ENCODE measurements at regions not wholly inside any gene's neighbourhood (a gene's known extent, or its start where the extent isn't known, plus 50 kb on each side); places are given as distances from the start of the nearest gene placed in this dataset.

GRCh38 chr20:4548552-4548951 is 137.7 kb upstream of the PRNP start:
- Mint-ChIP-seq H3K36me3 (peaks cover 0 to 5% of the 10 kb centered on the region in 2 donors), H3K27me3 (peaks cover 26 to 60% (median 55%) of the 10 kb centered on the region in 3 donors), H3K4me3 (no peak overlapping the region), H3K4me1 (no peaks in the 10 kb centered on the region), H3K9me3 (peaks cover 0 to 13% (median 3%) of the 10 kb centered on the region in 7 donors), H3K27ac (no peak overlapping the region)
- DNase-seq (no peak), ATAC-seq (ENCODE audit: low read depth in 2 of 2) (no peak)

GRCh38 chr20:4546786-4547185 is 139.5 kb upstream of the PRNP start:
- Mint-ChIP-seq H3K9me3 (peaks cover 0 to 13% (median 3%) of the 10 kb centered on the region in 7 donors), H3K27ac (no peak overlapping the region), H3K4me1 (no peaks in the 10 kb centered on the region), H3K27me3 (peaks cover 28 to 56% (median 51%) of the 10 kb centered on the region in 3 donors), H3K36me3 (peaks cover 0 to 5% of the 10 kb centered on the region in 2 donors), H3K4me3 (no peak overlapping the region)
- ATAC-seq (ENCODE audit: low read depth in 2 of 2) (no peak), DNase-seq (no peak)

- Mint-ChIP-seq H3K9me3 (peaks cover 0 to 13% (median 3%) of the 10 kb centered on the region in 7 donors), H3K36me3 (peaks cover 0 to 5% of the 10 kb centered on the region in 2 donors), H3K27me3 (peaks cover 29 to 56% (median 55%) of the 10 kb centered on the region in 3 donors), H3K27ac (no peak overlapping the region), H3K4me3 (no peak overlapping the region), H3K4me1 (no peaks in the 10 kb centered on the region)
- no peak for ATAC-seq (ENCODE audit: low read depth in 2 of 2)
- no peak for DNase-seq
Observed at GRCh38 chr20:4546342-4546741, 139.9 kb upstream of the PRNP start.

- H3K27ac Mint-ChIP-seq = no peak overlapping the region
- no peaks in the 10 kb centered on the region for H3K4me1 Mint-ChIP-seq
- H3K36me3 Mint-ChIP-seq = peaks cover 0 to 5% of the 10 kb centered on the region in 2 donors
- H3K4me3 Mint-ChIP-seq = no peak overlapping the region
- ATAC-seq (ENCODE audit: low read depth in 2 of 2) = no peak
- peaks cover 0 to 13% (median 3%) of the 10 kb centered on the region in 7 donors for H3K9me3 Mint-ChIP-seq
- peaks cover 23 to 56% (median 56%) of the 10 kb centered on the region in 3 donors for H3K27me3 Mint-ChIP-seq
- DNase-seq = no peak
Observed at GRCh38 chr20:4545526-4545925, 140.7 kb upstream of the PRNP start.

GRCh38 chr20:4544765-4545164 is 141.5 kb upstream of the PRNP start:
- H3K9me3 Mint-ChIP-seq = peaks cover 0 to 13% (median 3%) of the 10 kb centered on the region in 7 donors
- DNase-seq = no peak
- peaks cover 21 to 53% (median 49%) of the 10 kb centered on the region in 3 donors for H3K27me3 Mint-ChIP-seq
- ATAC-seq (ENCODE audit: low read depth in 2 of 2) = no peak
- H3K27ac Mint-ChIP-seq = no peak overlapping the region
- H3K4me1 Mint-ChIP-seq = no peaks in the 10 kb centered on the region
- H3K36me3 Mint-ChIP-seq = peaks cover 0 to 5% of the 10 kb centered on the region in 2 donors
- H3K4me3 Mint-ChIP-seq = no peak overlapping the region

- no peaks in the 10 kb centered on the region for H3K36me3 Mint-ChIP-seq
- H3K9me3 Mint-ChIP-seq = peaks cover 0 to 4% (median 0%) of the 10 kb centered on the region in 7 donors
- DNase-seq (no peak), ATAC-seq (ENCODE audit: low read depth in 2 of 2) (no peak)
- H3K4me3 Mint-ChIP-seq = no peak overlapping the region
- H3K4me1 Mint-ChIP-seq = no peaks in the 10 kb centered on the region
- no peak overlapping the region for H3K27ac Mint-ChIP-seq
- H3K27me3 Mint-ChIP-seq = peaks cover 27 to 51% (median 46%) of the 10 kb centered on the region in 3 donors
Observed at GRCh38 chr20:4542270-4542669, 144.0 kb upstream of the PRNP start.

GRCh38 chr20:4534315-4534714 is 151.9 kb upstream of the PRNP start:
- Mint-ChIP-seq H3K4me3 (no peak overlapping the region), H3K4me1 (no peaks in the 10 kb centered on the region), H3K27ac (no peak overlapping the region), H3K27me3 (peaks cover 25 to 51% (median 43%) of the 10 kb centered on the region in 3 donors), H3K9me3 (peaks cover 3 to 44% (median 24%) of the 10 kb centered on the region in 7 donors), H3K36me3 (peaks cover 0 to 5% of the 10 kb centered on the region in 2 donors)
- DNase-seq (no peak), ATAC-seq (ENCODE audit: low read depth in 2 of 2) (no peak)

GRCh38 chr20:4533368-4534133 is 152.7 kb upstream of the PRNP start:
- peaks cover 25 to 51% (median 43%) of the 10 kb centered on the region in 3 donors for H3K27me3 Mint-ChIP-seq
- no peak for DNase-seq
- H3K27ac Mint-ChIP-seq = no peak overlapping the region
- no peaks in the 10 kb centered on the region for H3K4me1 Mint-ChIP-seq
- no peak for ATAC-seq (ENCODE audit: low read depth in 2 of 2)
- peaks cover 7 to 52% (median 30%) of the 10 kb centered on the region in 7 donors for H3K9me3 Mint-ChIP-seq
- peaks cover 0 to 6% of the 10 kb centered on the region in 2 donors for H3K36me3 Mint-ChIP-seq
- no peak overlapping the region for H3K4me3 Mint-ChIP-seq

GRCh38 chr20:4532772-4533171 is 153.5 kb upstream of the PRNP start:
- DNase-seq (no peak), ATAC-seq (ENCODE audit: low read depth in 2 of 2) (no peak)
- Mint-ChIP-seq H3K27me3 (peaks cover 27 to 53% (median 42%) of the 10 kb centered on the region in 3 donors), H3K4me1 (no peaks in the 10 kb centered on the region), H3K36me3 (peaks cover 6 to 14% of the 10 kb centered on the region in 2 donors), H3K4me3 (no peak overlapping the region), H3K27ac (no peak overlapping the region), H3K9me3 (peaks cover 11 to 60% (median 36%) of the 10 kb centered on the region in 7 donors)

- ATAC-seq (ENCODE audit: low read depth in 2 of 2) (no peak), DNase-seq (no peak)
- no peak overlapping the region for H3K4me3 Mint-ChIP-seq
- H3K27ac Mint-ChIP-seq = no peak overlapping the region
- H3K9me3 Mint-ChIP-seq = peaks cover 5 to 42% (median 27%) of the 10 kb centered on the region in 7 donors
- H3K36me3 Mint-ChIP-seq = peaks cover 9 to 11% of the 10 kb centered on the region in 2 donors
- H3K4me1 Mint-ChIP-seq = no peaks in the 10 kb centered on the region
- H3K27me3 Mint-ChIP-seq = peaks cover 6 to 32% (median 11%) of the 10 kb centered on the region in 3 donors
Observed at GRCh38 chr20:4524792-4525191, 161.5 kb upstream of the PRNP start.

- no peak for ATAC-seq (ENCODE audit: low read depth in 2 of 2)
- Mint-ChIP-seq H3K36me3 (peaks cover 9 to 11% of the 10 kb centered on the region in 2 donors), H3K4me1 (no peaks in the 10 kb centered on the region), H3K4me3 (no peak overlapping the region), H3K27ac (no peak overlapping the region), H3K9me3 (peaks cover 5 to 37% (median 24%) of the 10 kb centered on the region in 7 donors), H3K27me3 (peaks cover 5 to 37% (median 11%) of the 10 kb centered on the region in 3 donors)
- no peak for DNase-seq
Observed at GRCh38 chr20:4524307-4524706, 161.9 kb upstream of the PRNP start.

- Mint-ChIP-seq H3K36me3 (no peaks in the 10 kb centered on the region), H3K4me1 (no peaks in the 10 kb centered on the region), H3K27ac (no peak overlapping the region), H3K4me3 (no peak overlapping the region), H3K27me3 (peaks cover under 1 to 41% (median 20%) of the 10 kb centered on the region in 3 donors), H3K9me3 (peaks cover 0 to 17% (median 8%) of the 10 kb centered on the region in 7 donors)
- no peak for ATAC-seq (ENCODE audit: low read depth in 2 of 2)
- DNase-seq = no peak
Observed at GRCh38 chr20:4522310-4522709, 163.9 kb upstream of the PRNP start.

- Mint-ChIP-seq H3K36me3 (no peaks in the 10 kb centered on the region), H3K9me3 (peaks cover 0 to 8% (median 3%) of the 10 kb centered on the region in 7 donors), H3K4me1 (no peaks in the 10 kb centered on the region), H3K27ac (no peak overlapping the region), H3K4me3 (no peak overlapping the region), H3K27me3 (peaks cover 5 to 47% (median 26%) of the 10 kb centered on the region in 3 donors)
- DNase-seq = no peak
- no peak for ATAC-seq (ENCODE audit: low read depth in 2 of 2)
Observed at GRCh38 chr20:4521170-4521968, 164.9 kb upstream of the PRNP start.
